HG02973 (cell line): ENCODE measurements at regions not wholly inside any gene's neighbourhood (a gene's known extent, or its start where the extent isn't known, plus 50 kb on each side); places are given as distances from the start of the nearest gene placed in this dataset.
"Not testable (repeated sequence)": the region's sequence is repeated elsewhere in the genome, so short reads cannot be mapped to it uniquely, and the experiment has no call there.

Experiments used
- ATAC-seq: cut with Tn5 transposase; IDR thresholded peaks from one replicate; pipeline ENCODE4 v1.9.1; 2021; ENCODE audit warnings: moderate library complexity; ENCODE audit not compliant: unreplicated experiment

- ATAC-seq: not testable (repeated sequence)
Observed at GRCh38 chr9:81811688-81812087, 116.5 kb upstream of the SPATA31D4 start.

DNA sequence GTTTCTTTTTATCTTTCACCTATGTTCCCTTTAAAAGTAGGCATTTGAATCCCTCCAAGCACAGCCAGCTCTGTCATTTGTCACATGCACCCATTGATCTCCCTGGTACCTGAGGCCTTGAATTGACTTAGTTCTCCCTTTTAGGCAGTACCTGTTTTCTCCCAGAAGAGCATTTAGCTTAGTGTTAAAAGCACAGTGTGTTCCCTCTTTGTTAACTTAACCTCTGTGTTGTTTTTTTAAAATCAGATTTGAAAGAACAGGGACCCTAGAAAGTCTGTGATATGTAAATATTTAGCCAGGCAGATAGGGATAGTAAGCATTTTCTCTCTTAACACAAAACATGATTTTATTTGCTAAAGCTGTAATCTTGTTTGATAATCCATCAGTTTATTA is 113.8 kb upstream of the SPATA31D4 start:
- ATAC-seq: no peak

- ATAC-seq: no peak
Observed at GRCh38 chr9:81814794-81815464, 113.3 kb upstream of the SPATA31D4 start.

GRCh38 chr9:81815781-81816180 is 112.4 kb upstream of the SPATA31D4 start:
- no peak for ATAC-seq

DNA sequence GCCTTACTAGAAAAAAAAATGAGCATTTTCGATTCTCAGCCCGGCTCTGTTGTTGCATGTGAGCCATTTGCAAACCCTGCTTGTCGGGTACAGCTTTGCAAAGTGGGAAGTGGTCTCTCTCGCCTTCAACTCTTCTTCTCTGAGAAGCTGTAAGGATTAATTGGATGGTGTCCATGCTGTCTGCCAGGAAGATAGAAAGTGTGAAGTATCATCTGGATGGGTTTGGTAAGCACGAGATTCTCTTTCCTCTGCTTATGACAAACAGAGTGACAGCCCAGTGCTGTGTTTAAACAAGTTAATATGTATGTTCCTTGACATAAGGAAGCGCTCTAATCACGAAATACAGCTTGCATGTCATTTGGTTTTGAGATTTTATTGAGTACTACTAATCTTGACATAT is 109.1 kb upstream of the SPATA31D4 start:
- no peak for ATAC-seq

- no peak for ATAC-seq
Observed at GRCh38 chr9:81819859-81820546, 108.2 kb upstream of the SPATA31D4 start.

- no peak for ATAC-seq
Observed at GRCh38 chr9:81822301-81822865, 105.8 kb upstream of the SPATA31D4 start.

DNA sequence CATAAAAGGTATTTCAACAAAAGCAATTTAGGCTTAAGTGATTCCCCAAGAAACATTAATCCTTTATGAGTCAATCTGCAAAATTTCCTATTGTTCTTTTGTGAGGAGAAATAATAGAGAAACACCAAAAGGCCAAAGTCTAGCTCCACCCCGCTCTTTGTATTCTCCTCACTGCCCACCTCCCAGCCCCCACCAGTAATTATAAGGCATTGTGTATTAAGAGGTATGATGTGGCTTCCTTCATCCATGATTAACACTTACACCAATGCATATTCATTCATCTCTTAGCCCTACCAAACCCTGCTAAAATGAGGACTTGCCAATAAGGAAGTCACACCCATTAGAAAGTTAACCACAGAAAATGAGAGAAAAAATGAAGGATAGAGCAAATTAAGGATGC is 105.3 kb upstream of the SPATA31D4 start:
- no peak for ATAC-seq

- ATAC-seq: no peak
Observed at GRCh38 chr9:81823672-81824554, 104.3 kb upstream of the SPATA31D4 start.

DNA sequence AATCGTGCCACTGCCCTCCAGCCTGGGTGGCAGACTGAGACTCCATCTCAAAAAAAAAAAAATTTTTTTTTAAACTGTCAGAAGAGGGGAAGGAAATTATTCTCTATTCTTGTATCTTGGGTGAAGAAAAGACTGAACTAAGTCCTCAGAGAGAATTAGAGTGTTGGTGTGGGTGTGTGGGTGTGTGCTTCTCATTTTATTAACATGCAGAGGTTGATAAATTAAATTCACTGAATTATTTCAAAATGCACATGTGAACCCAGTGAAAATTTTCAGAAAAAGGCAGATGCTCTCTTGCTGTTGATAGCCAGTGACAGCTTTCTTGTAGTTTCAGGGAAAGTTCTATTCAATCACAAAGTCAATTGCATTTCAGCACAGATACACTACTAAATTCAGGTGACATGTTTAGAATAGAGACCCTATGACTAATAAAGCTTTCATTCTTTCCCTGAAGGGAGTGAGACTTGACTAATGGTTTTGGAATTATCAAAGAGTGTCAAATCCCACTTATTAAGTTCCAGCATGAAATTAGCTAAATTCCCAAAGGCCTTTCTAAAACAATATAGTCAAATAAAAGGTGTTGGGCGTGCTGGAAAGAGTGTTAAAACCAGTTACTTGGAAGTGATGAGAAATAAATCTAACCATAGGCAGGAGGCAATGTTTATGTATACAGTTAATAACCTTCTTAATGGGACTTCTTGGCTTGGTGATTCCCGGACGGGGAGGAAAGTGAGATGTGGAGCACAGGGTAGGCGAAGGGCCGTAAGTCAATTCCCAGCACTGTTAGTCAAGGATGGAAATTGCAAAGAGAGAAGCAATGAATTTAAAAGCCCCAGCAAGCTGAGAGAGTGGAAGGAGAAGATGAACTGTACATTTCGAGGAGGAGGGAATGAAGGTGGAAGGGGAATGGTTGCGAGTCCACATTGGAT is 103.2 kb upstream of the SPATA31D4 start:
- no peak for ATAC-seq

GRCh38 chr9:81825846-81826516 is 102.2 kb upstream of the SPATA31D4 start:
- no peak for ATAC-seq

GRCh38 chr9:81826517-81826906 is 101.7 kb upstream of the SPATA31D4 start:
- no peak for ATAC-seq

GRCh38 chr9:81827616-81828296 is 100.5 kb upstream of the SPATA31D4 start:
- ATAC-seq: peak; percentile 78

DNA sequence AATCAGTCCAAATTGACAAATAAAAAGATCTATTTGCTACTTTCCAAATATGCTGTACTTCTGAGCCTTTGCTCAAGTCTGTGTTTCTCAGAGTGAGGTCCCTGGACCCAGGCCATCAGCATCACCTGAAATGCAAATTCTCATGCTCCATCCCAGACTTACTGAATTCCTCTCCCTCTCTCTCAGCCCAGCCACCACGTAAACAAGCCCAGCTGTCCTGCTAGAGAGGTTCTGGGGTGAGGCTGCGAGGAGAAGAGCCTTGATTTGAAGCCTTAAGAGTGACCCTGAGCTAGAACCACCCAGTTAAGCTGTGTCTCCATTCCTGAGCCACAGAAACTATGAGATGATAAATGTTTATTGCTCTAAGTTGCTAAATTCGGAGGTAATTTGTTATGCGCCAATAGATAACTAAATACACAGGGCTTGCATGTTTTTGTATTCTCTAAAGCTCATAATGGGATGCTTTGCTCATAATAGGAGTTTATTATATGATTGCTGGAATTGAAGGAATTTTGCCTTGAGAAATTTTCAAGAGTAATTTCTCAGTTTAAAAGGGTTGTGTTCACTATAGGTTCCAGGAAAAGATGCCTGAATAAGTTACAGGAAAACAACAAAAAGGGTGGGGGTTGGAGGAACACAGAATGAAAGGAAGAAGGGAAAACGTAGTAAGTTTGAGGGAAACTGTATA is 98.9 kb upstream of the SPATA31D4 start:
- ATAC-seq: no peak

GRCh38 chr9:81830431-81830830 is 97.8 kb upstream of the SPATA31D4 start:
- ATAC-seq: not testable (repeated sequence)

GRCh38 chr9:81832571-81833285 is 95.5 kb upstream of the SPATA31D4 start:
- ATAC-seq: no peak

GRCh38 chr9:81833563-81834345 is 94.5 kb upstream of the SPATA31D4 start:
- no peak for ATAC-seq
